ENCODE measurements at regions not wholly inside any gene's neighbourhood (a gene's known extent, or its start where the extent isn't known, plus 50 kb on each side); places are given as distances from the start of the nearest gene placed in this dataset.

DNA sequence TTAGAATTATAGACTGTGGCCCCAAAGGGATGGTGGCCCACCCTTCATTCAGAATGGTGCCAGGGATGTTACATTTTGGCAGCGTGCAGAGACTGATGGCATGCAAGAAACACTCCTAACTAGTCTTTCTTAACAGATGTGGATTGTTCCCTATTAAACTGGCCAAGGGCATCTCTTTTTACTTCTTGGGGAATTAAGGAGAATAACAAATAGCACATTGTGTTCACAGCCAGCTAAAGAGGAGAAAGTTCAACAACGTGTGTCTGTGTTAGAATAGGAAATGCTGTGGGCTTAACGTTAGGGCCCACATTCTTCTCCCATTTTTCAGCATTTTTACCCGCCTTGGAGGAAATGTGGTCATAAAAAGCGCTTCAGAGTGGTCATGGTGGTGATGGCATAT lies 404.8 kb downstream of the CDH2 start:
- no peak overlapping the region for H4K8ac ChIP-seq (replicated peaks; ENCODE audit: insufficient read length, low read depth, low read length)
- no peak overlapping the region for H3K27ac ChIP-seq (ENCODE audit: insufficient read length, low read depth, low read length)
- no peaks in the 10 kb centered on the region; the same call in 1 of the 2 replicates for H3K4me1 ChIP-seq (ENCODE audit: insufficient read depth, low read length)
- Mint-ChIP-seq H3K4me3 (no peak overlapping the region), H3K9me3 (no peaks in the 10 kb centered on the region), H3K27me3 (ENCODE audit: low read depth) (peaks cover 9% of the 10 kb centered on the region), H3K27ac (no peak overlapping the region; a peak in 1 of 7 replicates), H3K36me3 (ENCODE audit: insufficient read depth in 1 of 3, low read depth in 3 of 3) (no peaks in the 10 kb centered on the region), H3K4me1 (peaks cover 6 to 8% of the 10 kb centered on the region in 2 experiments)
- no peak overlapping the region for H3K18ac ChIP-seq (ENCODE audit: insufficient read length, low read depth, low read length)
- H3K14ac ChIP-seq (ENCODE audit: insufficient read depth, low read length), result no peak overlapping the region
- no peak overlapping the region for H2BK120ac ChIP-seq (ENCODE audit: low read depth, low read length, poor library complexity, severe bottlenecking)
- H2AK5ac ChIP-seq (ENCODE audit: insufficient read length, low read length), result no peak overlapping the region
- no peak overlapping the region for H2AFZ ChIP-seq (ENCODE audit: low read length)
- H3K9me3 ChIP-seq (ENCODE audit: control insufficient read depth, low read depth, low read length), result no peaks in the 10 kb centered on the region
- TF ChIP-seq, protein P1, sequence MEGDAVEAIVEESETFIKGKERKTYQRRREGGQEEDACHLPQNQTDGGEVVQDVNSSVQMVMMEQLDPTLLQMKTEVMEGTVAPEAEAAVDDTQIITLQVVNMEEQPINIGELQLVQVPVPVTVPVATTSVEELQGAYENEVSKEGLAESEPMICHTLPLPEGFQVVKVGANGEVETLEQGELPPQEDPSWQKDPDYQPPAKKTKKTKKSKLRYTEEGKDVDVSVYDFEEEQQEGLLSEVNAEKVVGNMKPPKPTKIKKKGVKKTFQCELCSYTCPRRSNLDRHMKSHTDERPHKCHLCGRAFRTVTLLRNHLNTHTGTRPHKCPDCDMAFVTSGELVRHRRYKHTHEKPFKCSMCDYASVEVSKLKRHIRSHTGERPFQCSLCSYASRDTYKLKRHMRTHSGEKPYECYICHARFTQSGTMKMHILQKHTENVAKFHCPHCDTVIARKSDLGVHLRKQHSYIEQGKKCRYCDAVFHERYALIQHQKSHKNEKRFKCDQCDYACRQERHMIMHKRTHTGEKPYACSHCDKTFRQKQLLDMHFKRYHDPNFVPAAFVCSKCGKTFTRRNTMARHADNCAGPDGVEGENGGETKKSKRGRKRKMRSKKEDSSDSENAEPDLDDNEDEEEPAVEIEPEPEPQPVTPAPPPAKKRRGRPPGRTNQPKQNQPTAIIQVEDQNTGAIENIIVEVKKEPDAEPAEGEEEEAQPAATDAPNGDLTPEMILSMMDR (conservative IDR thresholded peaks at IDR 0.05), result no peak
- no peak overlapping the region for H3T11ph ChIP-seq (ENCODE audit: low read length)
- H3K4me2 ChIP-seq (ENCODE audit: insufficient read depth, insufficient read length, low read length), result no peak overlapping the region
- no peak for DNase-seq
- H3K23ac ChIP-seq (ENCODE audit: insufficient read length, low read depth, low read length), result no peak overlapping the region
- no peaks in the 10 kb centered on the region for H3K23me2 ChIP-seq (ENCODE audit: insufficient read length, low read depth, low read length, poor library complexity, severe bottlenecking)
- no peak overlapping the region for H4K5ac ChIP-seq (ENCODE audit: insufficient read length, low read depth, low read length)
- no CpG with 5 or more reads among the region's 5 CpGs for WGBS (ENCODE audit: extremely low coverage, insufficient read length, low lambda C conversion rate)
- no peak overlapping the region for H3K9ac ChIP-seq (ENCODE audit: extremely low read depth, insufficient read length, low read length)
- no peaks in the 10 kb centered on the region for H3K27me3 ChIP-seq (ENCODE audit: insufficient read depth, low read length)
- no peak overlapping the region for H2BK5ac ChIP-seq (ENCODE audit: insufficient read length, low read length)
- H4K91ac ChIP-seq (ENCODE audit: insufficient read length, low read depth, low read length), result no peak overlapping the region
- no peaks in the 10 kb centered on the region for H4K20me1 ChIP-seq (ENCODE audit: control insufficient read depth, insufficient read depth, insufficient read length)
- H3K4ac ChIP-seq (ENCODE audit: low read depth, low read length), result no peak overlapping the region
- H3K79me1 ChIP-seq (ENCODE audit: insufficient read depth, low read depth, low read length, poor library complexity, severe bottlenecking), result no peaks in the 10 kb centered on the region
- H2BK15ac ChIP-seq (ENCODE audit: low read depth, low read length), result no peak overlapping the region
- no peak overlapping the region for H3K56ac ChIP-seq (ENCODE audit: insufficient read length, low read depth, low read length)
- no peaks in the 10 kb centered on the region for H3K79me2 ChIP-seq (ENCODE audit: insufficient read depth, low read length)
- no peak overlapping the region for H2BK12ac ChIP-seq (ENCODE audit: insufficient read length, low read depth, low read length)
- no peak overlapping the region for H2BK20ac ChIP-seq (ENCODE audit: low read depth, low read length, poor library complexity, severe bottlenecking)
